Stromal cell of bone marrow (primary cell): ENCODE measurements at regions not wholly inside any gene's neighbourhood (a gene's known extent, or its start where the extent isn't known, plus 50 kb on each side); places are given as distances from the start of the nearest gene placed in this dataset.
"Not testable (repeated sequence)": the region's sequence is repeated elsewhere in the genome, so short reads cannot be mapped to it uniquely, and the experiment has no call there.

Experiments used
- DNase-seq: peaks from one replicate; pipeline ENCODE4 v3.0.0-alpha.2; 2012; ENCODE audit warnings: low read depth

DNA sequence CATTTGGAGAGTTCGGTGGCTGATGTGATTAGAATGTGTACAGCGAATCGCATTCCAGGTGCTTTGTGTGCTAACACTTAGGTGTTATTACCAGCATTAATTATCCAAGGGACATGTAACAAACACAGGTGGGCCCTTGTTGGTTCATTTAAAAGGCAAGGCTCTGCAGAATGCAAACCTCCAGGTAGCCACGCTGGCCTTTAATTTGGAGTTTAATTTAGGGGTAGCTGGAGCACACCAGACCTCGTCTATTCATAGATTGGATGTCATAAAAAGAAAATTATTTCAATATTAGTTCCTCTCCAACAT is 191.1 kb downstream of the MAT2B start:
- DNase-seq: no peak

DNA sequence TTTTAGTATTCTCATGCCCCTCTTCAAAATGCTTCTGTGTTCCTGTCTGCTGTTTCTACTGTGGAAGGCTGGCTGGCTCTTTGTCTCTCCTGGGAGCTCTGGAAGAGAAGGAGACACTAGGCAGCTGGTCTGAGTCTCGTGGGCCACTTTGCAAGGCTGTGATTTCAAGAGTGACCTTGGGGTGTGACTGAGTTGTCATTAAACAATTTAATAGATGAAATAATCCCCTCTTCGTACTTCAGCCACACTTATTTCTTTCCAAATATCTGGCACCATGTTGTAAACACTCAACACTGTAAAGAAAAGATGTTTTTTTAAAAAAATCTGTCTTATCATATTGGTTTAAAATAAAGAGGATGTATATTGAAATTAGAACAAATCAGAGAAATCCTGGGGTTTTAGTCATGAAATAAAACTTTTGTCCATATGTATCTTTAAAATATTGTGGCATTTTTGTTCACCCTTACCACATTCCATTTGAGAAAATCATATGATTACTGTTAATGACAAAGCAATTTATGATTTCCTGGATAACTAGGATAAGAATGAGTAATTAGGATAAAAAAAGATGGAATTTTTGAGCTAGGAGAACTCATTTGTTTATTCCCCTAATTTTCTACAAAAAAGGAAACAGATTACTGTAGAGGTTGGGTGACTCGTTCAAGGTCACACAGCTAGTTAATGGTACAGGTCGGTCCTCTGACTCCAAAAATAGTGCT is 200.8 kb downstream of the MAT2B start:
- DNase-seq: peak; percentile 16

- no peak for DNase-seq
Measured at GRCh38 chr5:163712011-163712410, 206.6 kb downstream of the MAT2B start.

- DNase-seq: no peak
Measured at GRCh38 chr5:163718272-163718671, 212.9 kb downstream of the MAT2B start.

GRCh38 chr5:163724305-163724704 is 218.9 kb downstream of the MAT2B start:
- DNase-seq: no peak

DNA sequence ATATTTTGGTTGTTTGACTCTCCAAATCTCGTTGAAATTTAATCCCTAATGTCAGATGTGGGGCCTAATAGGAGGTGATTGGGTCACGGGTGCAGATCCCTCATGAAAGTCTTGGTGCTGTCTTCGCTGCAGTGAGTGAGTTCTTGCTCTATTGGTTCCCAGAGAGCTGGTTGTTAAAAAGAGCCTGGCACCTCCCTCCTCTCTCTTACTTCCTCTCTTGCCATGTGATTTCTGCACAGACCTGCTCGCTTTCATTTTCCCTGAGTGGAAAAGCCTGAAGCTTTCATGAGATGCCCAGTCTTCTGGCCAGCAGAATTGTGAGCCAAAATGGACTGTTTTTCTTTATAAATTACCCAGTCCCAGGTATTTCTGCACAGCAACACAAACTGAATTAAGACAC is 221.6 kb downstream of the MAT2B start:
- DNase-seq: no peak

DNA sequence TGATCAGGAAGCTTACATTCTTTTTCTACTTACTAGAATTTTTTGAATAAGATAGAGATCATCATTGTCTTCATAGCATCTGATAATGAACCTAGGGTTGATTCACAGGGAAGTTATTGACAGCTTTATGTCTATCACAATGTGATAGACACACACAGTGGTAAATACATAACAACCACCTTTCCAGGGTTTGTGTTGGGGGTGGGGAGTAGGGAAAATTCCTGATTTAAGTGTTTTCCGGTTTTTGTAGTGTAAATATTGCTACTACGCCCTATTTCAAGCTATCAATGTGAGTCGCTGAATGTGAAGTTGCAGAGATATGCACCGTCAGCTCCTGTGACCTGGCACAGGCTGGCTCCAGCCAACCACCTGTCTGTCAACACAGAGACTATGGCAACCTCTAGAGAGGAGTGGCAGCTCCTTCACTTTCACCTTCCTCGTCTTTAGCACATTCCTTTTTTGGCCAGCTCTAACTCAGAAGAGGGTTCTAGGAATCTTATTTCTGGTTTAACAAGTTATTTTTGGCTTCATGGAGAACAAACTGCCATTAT is 224.9 kb downstream of the MAT2B start:
- no peak for DNase-seq

- DNase-seq: no peak
Measured at GRCh38 chr5:163731256-163731655, 225.8 kb downstream of the MAT2B start.

- DNase-seq: no peak
Measured at GRCh38 chr5:163735069-163735468, 229.7 kb downstream of the MAT2B start.

DNA sequence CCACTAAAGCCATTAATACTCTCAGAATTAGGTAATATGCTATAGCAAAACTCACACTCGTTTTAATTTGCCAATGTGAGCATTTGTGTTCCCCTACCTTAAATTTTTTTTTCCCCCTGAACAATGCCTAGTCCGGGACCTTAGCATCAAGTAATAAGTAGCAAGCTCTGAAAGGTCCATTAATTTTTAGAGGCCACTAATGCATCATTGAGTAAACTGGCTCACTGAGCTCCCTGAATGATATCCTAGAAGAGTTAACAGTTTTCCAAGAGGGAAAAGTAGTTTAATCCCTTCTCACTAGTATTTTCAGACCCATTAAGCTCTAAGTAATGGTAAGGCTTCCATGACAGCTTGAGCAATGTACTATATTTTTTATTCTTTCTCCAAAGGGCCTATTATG is 242.2 kb downstream of the MAT2B start:
- DNase-seq: no peak

DNA sequence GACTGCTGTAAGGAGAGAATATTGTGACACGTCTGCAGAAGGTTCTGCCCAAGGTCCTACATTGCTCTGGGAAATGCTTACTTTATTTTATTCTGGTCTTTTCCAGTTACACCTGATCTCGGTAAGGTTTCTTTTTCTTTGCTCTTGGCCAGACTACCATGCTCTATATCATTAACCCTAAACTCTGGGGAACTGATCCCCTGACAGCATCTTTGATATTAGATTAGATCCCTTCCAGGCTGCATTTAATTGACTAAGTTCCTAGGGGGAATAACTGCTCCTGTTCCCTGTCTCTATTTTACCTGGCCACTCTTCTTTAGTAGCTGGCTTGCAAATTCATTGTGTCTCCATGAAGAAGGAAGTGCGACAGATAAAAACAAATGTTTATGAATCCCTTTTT is 243.5 kb downstream of the MAT2B start:
- DNase-seq: no peak

DNA sequence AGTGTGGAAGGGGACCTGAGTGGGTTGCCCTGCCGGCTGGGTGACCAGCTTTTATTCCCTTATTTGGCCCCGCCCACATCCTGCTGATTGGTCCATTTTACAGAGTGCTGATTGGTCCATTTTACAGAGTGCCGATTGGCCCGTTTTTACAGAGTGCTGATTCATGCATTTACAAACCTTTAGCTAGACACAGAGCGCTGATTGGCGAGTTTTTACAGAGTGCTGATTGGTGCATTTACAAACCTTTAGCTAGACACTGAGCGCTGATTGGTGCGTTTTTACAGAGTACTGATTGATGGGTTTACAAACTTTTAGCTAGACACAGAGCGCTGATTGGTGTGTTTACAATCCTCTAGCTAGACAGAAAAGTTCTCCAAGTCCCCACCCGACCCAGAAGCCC is 245.0 kb downstream of the MAT2B start:
- DNase-seq: not testable (repeated sequence)

DNA sequence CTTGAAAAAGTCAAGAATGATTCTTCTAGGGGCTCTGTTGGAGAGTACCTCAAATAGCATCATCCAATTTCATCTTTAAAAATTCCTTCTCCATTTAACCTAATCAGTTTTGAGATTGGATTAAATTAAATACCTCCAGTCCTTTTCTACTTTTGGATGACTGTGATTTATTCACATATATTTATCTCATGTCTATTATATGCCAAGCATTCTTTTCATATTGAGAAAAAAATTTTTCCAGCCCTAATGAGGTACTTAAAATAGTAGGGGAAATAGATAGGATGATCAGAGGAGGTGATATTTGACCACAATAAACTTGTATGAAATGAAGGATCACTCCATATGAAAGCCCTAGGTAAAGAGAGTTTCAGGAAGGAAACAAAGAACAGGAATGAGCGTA is 250.1 kb downstream of the MAT2B start:
- no peak for DNase-seq

DNA sequence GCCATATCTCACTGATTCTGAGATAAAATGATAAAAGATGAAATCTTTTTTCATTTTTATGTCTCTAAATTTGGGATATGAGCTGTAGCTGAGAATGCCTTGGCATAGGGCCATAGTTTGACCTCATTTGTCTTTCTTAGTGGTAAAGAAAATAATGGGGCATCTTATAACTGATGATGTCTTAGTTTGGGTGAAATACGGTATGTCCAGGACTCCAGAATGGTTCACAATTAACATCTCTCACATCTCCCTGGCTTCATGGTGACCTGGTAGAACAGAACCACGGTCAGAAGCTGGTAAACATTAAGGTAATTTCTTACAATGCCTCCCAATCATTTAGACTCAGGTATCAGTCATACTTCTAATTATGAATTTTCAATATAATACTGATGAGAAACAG is 250.8 kb downstream of the MAT2B start:
- DNase-seq: no peak

DNA sequence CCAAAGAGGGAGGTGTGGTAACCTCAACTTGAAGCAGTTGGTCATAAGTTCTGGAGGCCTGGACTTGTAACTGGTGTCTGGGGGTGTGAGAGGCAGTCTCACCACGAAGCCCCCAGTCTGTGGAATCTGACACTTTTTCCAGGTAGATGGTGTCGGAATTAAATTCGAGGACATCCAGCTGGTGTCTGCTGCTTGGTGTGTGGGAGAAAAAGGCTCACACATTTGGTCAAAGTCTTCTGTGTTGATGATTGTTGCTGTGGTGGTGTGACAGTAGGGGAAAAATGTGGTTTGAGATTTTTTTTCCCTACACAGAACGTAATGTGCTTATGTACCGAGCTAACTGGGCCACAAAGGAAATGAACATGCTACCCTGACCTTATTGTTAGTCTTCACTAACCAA is 251.9 kb downstream of the MAT2B start:
- DNase-seq: no peak

DNA sequence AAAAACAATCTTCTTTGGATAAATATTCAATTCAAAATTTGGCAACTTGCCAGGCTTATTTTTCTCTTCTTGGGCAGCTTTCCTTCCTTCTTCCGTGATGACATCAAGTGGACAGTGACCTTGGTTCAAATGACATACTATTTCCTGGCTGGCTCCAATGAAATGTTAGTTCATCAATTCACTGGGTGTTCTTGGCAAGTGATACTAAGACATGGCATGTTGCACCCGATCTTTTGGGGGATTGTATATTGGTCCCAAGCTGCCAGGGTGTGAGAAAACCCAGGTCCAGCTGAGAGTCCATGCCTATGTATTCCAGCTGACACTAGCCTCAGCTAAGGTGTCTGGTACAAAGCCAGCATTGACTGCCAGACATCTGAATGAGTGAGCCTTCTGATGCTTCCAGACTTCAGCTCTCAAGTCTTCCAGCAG is 252.9 kb downstream of the MAT2B start:
- peak; percentile 13 for DNase-seq

- no peak for DNase-seq
Measured at GRCh38 chr5:163759000-163759704, 253.7 kb downstream of the MAT2B start.

- DNase-seq: peak; percentile 91
Measured at GRCh38 chr5:163760498-163760897, 255.1 kb downstream of the MAT2B start.

DNA sequence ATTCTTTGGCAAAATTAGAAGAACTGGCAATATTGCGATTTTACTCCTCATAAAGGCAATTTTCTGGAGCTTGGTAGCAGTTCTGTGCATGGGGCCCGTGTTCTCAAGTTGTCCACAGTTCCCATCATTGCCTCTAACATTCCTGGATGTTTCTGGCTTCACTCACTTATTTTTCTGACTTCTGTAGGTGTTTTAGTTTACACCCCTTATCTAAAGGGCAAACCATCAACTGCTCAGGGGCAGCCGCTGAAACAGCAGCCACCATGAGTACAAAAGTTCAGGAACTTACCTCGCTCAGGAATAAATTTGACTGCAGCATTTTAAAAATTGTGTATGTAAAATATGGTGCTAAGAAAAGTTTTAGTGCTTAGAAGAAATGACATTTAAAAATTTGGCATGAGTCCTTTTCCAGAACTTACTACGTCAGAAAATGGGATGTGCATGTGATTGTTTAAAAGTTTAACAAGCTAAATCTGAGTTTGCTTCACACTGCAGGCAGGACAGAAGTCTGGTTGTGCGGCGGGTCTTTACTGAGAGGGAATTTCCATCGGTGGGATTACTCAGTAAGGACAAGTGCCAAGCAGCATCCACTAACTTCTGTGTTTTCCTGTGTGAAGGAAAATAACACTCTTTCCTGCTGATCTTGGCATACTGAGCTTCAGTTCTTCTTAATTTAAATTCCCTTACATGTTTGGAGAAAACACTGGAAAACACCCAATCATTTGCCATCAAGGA is 261.7 kb downstream of the MAT2B start:
- DNase-seq: no peak

GRCh38 chr5:163770625-163771024 is 265.2 kb downstream of the MAT2B start:
- no peak for DNase-seq

- no peak for DNase-seq
Measured at GRCh38 chr5:163772241-163772640, 266.8 kb downstream of the MAT2B start.

- DNase-seq: no peak
Measured at GRCh38 chr5:163772644-163773043, 267.2 kb downstream of the MAT2B start.

GRCh38 chr5:163773226-163773625 is 267.8 kb downstream of the MAT2B start:
- no peak for DNase-seq
